ENCODE measurements at regions not wholly inside any gene's neighbourhood (a gene's known extent, or its start where the extent isn't known, plus 50 kb on each side); places are given as distances from the start of the nearest gene placed in this dataset.

- no peaks in the 10 kb centered on the region for H3K36me3 ChIP-seq
Measured at GRCh38 chr2:164363646-164364045, 257.6 kb downstream of the GRB14 start.

GRCh38 chr2:164351536-164351935 is 269.7 kb downstream of the GRB14 start:
- no peaks in the 10 kb centered on the region for H3K36me3 ChIP-seq
- H3K4me1 ChIP-seq = no peaks in the 10 kb centered on the region
- no peak overlapping the region for H3K4me3 ChIP-seq
- H3K9me3 ChIP-seq (replicated peaks) = peaks cover 2% of the 10 kb centered on the region; the same call in 1 of the 2 replicates
- no peak overlapping the region for H3K27ac ChIP-seq
- H3K27me3 ChIP-seq = 0 out of 2 replicates have a peak, but pooled peaks cover 2% of the 10 kb centered on the region
- DNase-seq = no peak

More at GRCh38 chr2:164363646-164364045, 257.6 kb downstream of the GRB14 start:
- Histone ChIP-seq H3K27me3 (no peaks in the 10 kb centered on the region), H3K27ac (no peak overlapping the region), H3K4me3 (no peak overlapping the region), H3K9me3 (replicated peaks) (no peaks in the 10 kb centered on the region), H3K4me1 (no peaks in the 10 kb centered on the region)
- no peak for DNase-seq

GRCh38 chr2:164335947-164336346 is 285.3 kb downstream of the GRB14 start:
- Histone ChIP-seq H3K4me1 (no peaks in the 10 kb centered on the region), H3K9me3 (replicated peaks) (no peaks in the 10 kb centered on the region), H3K4me3 (no peak overlapping the region), H3K36me3 (no peaks in the 10 kb centered on the region), H3K27me3 (no peaks in the 10 kb centered on the region), H3K27ac (no peak overlapping the region)
- no peak for DNase-seq

- Histone ChIP-seq H3K4me3 (no peak overlapping the region), H3K9me3 (replicated peaks) (no peaks in the 10 kb centered on the region), H3K27me3 (no peaks in the 10 kb centered on the region), H3K36me3 (no peaks in the 10 kb centered on the region), H3K4me1 (no peaks in the 10 kb centered on the region), H3K27ac (no peak overlapping the region)
- no peak for DNase-seq
Measured at GRCh38 chr2:164335128-164335527, 286.2 kb downstream of the GRB14 start.

- H3K36me3 ChIP-seq = no peaks in the 10 kb centered on the region
- no peaks in the 10 kb centered on the region for H3K4me1 ChIP-seq
- no peak overlapping the region for H3K27ac ChIP-seq
- H3K27me3 ChIP-seq = no peaks in the 10 kb centered on the region
- no peaks in the 10 kb centered on the region for H3K9me3 ChIP-seq (replicated peaks)
- no peak for DNase-seq
- no peak overlapping the region for H3K4me3 ChIP-seq
Measured at GRCh38 chr2:164328310-164328709, 293.0 kb downstream of the GRB14 start.

GRCh38 chr2:164323978-164324377 is 297.3 kb downstream of the GRB14 start:
- no peaks in the 10 kb centered on the region for H3K27me3 ChIP-seq
- no peak for DNase-seq
- H3K4me3 ChIP-seq = no peak overlapping the region
- H3K4me1 ChIP-seq = no peaks in the 10 kb centered on the region
- H3K27ac ChIP-seq = no peak overlapping the region
- no peaks in the 10 kb centered on the region for H3K36me3 ChIP-seq
- H3K9me3 ChIP-seq (replicated peaks) = no peaks in the 10 kb centered on the region

- Histone ChIP-seq H3K4me1 (no peaks in the 10 kb centered on the region), H3K27me3 (no peaks in the 10 kb centered on the region), H3K36me3 (no peaks in the 10 kb centered on the region), H3K4me3 (no peak overlapping the region), H3K27ac (no peak overlapping the region), H3K9me3 (replicated peaks) (no peaks in the 10 kb centered on the region)
- no peak for DNase-seq
Measured at GRCh38 chr2:164314148-164314547, 307.1 kb downstream of the GRB14 start.

GRCh38 chr2:164306872-164307271 is 314.4 kb downstream of the GRB14 start:
- Histone ChIP-seq H3K4me3 (no peak overlapping the region), H3K9me3 (replicated peaks) (no peaks in the 10 kb centered on the region), H3K4me1 (no peaks in the 10 kb centered on the region), H3K36me3 (no peaks in the 10 kb centered on the region), H3K27ac (no peak overlapping the region), H3K27me3 (no peaks in the 10 kb centered on the region)
- DNase-seq = no peak

GRCh38 chr2:164302786-164303185 is 318.5 kb downstream of the GRB14 start:
- H3K27me3 ChIP-seq = no peaks in the 10 kb centered on the region
- no peak overlapping the region for H3K27ac ChIP-seq
- no peaks in the 10 kb centered on the region for H3K36me3 ChIP-seq
- no peaks in the 10 kb centered on the region for H3K4me1 ChIP-seq
- no peaks in the 10 kb centered on the region for H3K9me3 ChIP-seq (replicated peaks)
- DNase-seq = no peak
- no peak overlapping the region for H3K4me3 ChIP-seq

- no peak overlapping the region for H3K4me3 ChIP-seq
- no peak overlapping the region for H3K27ac ChIP-seq
- no peaks in the 10 kb centered on the region for H3K9me3 ChIP-seq (replicated peaks)
- no peaks in the 10 kb centered on the region for H3K36me3 ChIP-seq
- DNase-seq = no peak
- H3K27me3 ChIP-seq = no peaks in the 10 kb centered on the region
- no peaks in the 10 kb centered on the region for H3K4me1 ChIP-seq
Measured at GRCh38 chr2:164288235-164288634, 333.0 kb downstream of the GRB14 start.

GRCh38 chr2:164287056-164287455 is 334.2 kb downstream of the GRB14 start:
- Histone ChIP-seq H3K27ac (no peak overlapping the region), H3K36me3 (no peaks in the 10 kb centered on the region), H3K27me3 (no peaks in the 10 kb centered on the region), H3K4me3 (no peak overlapping the region), H3K9me3 (replicated peaks) (no peaks in the 10 kb centered on the region), H3K4me1 (no peaks in the 10 kb centered on the region)
- no peak for DNase-seq

GRCh38 chr2:164285576-164285975 is 335.7 kb downstream of the GRB14 start:
- no peak overlapping the region for H3K27ac ChIP-seq
- H3K4me1 ChIP-seq = no peaks in the 10 kb centered on the region
- H3K4me3 ChIP-seq = no peak overlapping the region
- DNase-seq = no peak
- H3K36me3 ChIP-seq = no peaks in the 10 kb centered on the region
- H3K27me3 ChIP-seq = no peaks in the 10 kb centered on the region
- H3K9me3 ChIP-seq (replicated peaks) = no peaks in the 10 kb centered on the region

- Histone ChIP-seq H3K36me3 (no peaks in the 10 kb centered on the region), H3K27me3 (no peaks in the 10 kb centered on the region), H3K9me3 (replicated peaks) (no peaks in the 10 kb centered on the region), H3K4me3 (no peak overlapping the region), H3K27ac (no peak overlapping the region), H3K4me1 (no peaks in the 10 kb centered on the region)
- no peak for DNase-seq
Measured at GRCh38 chr2:164281896-164282295, 339.4 kb downstream of the GRB14 start.

GRCh38 chr2:164275659-164276058 is 345.6 kb downstream of the GRB14 start:
- Histone ChIP-seq H3K9me3 (replicated peaks) (no peaks in the 10 kb centered on the region), H3K4me3 (no peak overlapping the region), H3K27me3 (no peaks in the 10 kb centered on the region), H3K36me3 (no peaks in the 10 kb centered on the region), H3K27ac (no peak overlapping the region), H3K4me1 (no peaks in the 10 kb centered on the region)
- no peak for DNase-seq

- Histone ChIP-seq H3K4me3 (no peak overlapping the region), H3K27me3 (no peaks in the 10 kb centered on the region), H3K4me1 (no peaks in the 10 kb centered on the region), H3K36me3 (no peaks in the 10 kb centered on the region), H3K27ac (no peak overlapping the region), H3K9me3 (replicated peaks) (no peaks in the 10 kb centered on the region)
- DNase-seq = no peak
Measured at GRCh38 chr2:164260506-164260905, 360.8 kb downstream of the GRB14 start.

- H3K36me3 ChIP-seq = no peaks in the 10 kb centered on the region
- no peaks in the 10 kb centered on the region for H3K9me3 ChIP-seq (replicated peaks)
- no peak overlapping the region for H3K4me3 ChIP-seq
- H3K27ac ChIP-seq = no peak overlapping the region
- H3K27me3 ChIP-seq = no peaks in the 10 kb centered on the region
- no peak for DNase-seq
- H3K4me1 ChIP-seq = no peaks in the 10 kb centered on the region
Measured at GRCh38 chr2:164257742-164258141, 363.5 kb downstream of the GRB14 start.

All from SJCRH30 (cell line).